ENCODE measurements at regions not wholly inside any gene's neighbourhood (a gene's known extent, or its start where the extent isn't known, plus 50 kb on each side); places are given as distances from the start of the nearest gene placed in this dataset.

DNA sequence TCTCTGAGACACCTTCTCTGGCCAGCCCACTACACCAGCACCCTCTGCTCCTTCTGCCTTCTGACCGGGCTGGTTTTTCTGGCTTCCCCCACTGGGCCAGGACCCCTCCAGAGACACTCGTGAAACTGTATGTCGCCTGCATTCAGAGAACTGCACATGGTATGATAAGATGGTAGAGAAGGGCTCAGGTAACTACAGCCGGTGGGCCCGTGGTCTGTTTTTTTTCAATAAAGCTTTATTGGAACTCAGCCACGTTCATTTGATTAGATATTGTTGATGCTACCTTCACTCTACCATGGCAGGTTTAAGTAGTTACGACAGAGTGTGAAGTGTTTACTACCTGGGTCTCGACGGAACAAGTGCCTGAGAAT is 514.0 kb downstream of the TBC1D22A start:
- FAIRE-seq: no peak
- H3K4me3 ChIP-seq (ENCODE audit: low read depth, low read length): no peak overlapping the region
- no peak for DNase-seq (ENCODE audit: low read depth)
- no peaks in the 10 kb centered on the region for H3K27me3 ChIP-seq (ENCODE audit: control insufficient read depth, insufficient read depth, low read length)
- TF ChIP-seq, protein P1, sequence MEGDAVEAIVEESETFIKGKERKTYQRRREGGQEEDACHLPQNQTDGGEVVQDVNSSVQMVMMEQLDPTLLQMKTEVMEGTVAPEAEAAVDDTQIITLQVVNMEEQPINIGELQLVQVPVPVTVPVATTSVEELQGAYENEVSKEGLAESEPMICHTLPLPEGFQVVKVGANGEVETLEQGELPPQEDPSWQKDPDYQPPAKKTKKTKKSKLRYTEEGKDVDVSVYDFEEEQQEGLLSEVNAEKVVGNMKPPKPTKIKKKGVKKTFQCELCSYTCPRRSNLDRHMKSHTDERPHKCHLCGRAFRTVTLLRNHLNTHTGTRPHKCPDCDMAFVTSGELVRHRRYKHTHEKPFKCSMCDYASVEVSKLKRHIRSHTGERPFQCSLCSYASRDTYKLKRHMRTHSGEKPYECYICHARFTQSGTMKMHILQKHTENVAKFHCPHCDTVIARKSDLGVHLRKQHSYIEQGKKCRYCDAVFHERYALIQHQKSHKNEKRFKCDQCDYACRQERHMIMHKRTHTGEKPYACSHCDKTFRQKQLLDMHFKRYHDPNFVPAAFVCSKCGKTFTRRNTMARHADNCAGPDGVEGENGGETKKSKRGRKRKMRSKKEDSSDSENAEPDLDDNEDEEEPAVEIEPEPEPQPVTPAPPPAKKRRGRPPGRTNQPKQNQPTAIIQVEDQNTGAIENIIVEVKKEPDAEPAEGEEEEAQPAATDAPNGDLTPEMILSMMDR (IDR thresholded peaks at IDR 0.05; ENCODE audit: insufficient read depth, low read length, severe bottlenecking): no peak
- no peaks in the 10 kb centered on the region for H3K36me3 ChIP-seq (ENCODE audit: control insufficient read depth, insufficient read depth, low read length)

DNA sequence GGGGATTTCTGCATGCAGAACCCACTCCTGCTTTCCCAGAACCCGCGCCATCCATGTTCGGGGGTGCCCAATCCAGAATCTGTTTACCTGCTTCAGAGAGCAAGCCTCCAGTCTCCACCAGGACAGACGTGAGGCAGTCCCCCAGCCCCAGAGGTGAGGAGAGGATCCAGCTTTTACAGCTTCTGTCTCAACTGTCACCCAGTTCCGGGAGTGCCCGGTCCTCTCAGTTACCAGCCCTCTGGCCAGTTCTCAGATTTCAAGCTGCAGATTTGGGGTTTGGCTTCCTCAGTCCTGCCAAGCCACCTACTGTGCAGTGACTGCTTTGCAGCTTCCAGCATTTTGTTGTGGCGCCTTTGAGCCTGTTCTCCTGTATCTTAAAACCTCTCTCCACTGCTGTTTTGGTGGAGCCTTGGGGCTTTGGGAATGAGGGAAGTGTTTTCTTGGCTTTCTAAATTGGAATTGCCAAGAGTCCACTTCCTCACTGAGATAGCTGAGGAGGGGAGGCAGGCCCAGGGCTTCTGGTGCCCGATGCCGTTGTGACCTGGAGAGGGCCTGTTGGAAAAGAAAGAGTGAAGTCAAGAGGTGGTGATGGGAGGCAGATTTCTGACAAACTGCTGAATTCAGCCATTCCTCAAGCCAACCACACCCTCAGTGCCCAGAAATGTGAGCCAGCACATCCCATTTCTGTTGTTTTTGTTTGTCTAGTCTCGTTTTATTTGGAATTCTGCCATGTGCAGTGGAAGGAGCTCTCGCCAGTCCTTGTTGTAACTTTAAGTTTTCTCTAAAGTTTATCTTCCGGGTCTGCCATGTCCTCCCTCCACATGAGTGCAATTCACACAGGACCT is 513.4 kb downstream of the TBC1D22A start:
- TF ChIP-seq, protein P1 (IDR thresholded peaks at IDR 0.05; ENCODE audit: insufficient read depth, low read length, severe bottlenecking): no peak
- DNase-seq (ENCODE audit: low read depth) (no peak), FAIRE-seq (peak; percentile 55)
- Histone ChIP-seq H3K36me3 (ENCODE audit: control insufficient read depth, insufficient read depth, low read length) (no peaks in the 10 kb centered on the region), H3K4me3 (ENCODE audit: low read depth, low read length) (no peak overlapping the region), H3K27me3 (ENCODE audit: control insufficient read depth, insufficient read depth, low read length) (no peaks in the 10 kb centered on the region)

DNA sequence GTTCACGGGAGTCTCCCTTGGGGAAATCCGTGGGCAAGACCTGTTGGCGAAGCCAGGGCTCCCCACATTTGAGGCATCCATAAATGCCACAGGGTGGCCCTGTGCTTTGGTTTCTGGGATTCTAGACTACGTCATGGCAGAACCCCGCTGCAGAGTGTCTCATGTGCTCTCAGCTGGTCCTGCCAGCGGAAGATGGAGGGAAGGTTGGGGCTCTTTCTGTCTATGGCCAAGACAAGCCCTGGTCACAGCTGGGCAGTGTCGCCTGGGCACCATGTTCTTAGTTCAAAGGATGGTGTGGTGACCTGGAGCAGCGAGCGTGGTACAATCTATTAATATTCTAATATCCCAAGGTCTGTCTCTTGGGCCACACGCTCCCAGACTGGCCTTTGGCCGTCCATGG is 511.7 kb downstream of the TBC1D22A start:
- no peaks in the 10 kb centered on the region for H3K36me3 ChIP-seq (ENCODE audit: control insufficient read depth, insufficient read depth, low read length)
- FAIRE-seq: no peak
- H3K27me3 ChIP-seq (ENCODE audit: control insufficient read depth, insufficient read depth, low read length): no peaks in the 10 kb centered on the region
- TF ChIP-seq, protein P1 (IDR thresholded peaks at IDR 0.05; ENCODE audit: insufficient read depth, low read length, severe bottlenecking): no peak
- no peak for DNase-seq (ENCODE audit: low read depth)
- no peak overlapping the region for H3K4me3 ChIP-seq (ENCODE audit: low read depth, low read length)

DNA sequence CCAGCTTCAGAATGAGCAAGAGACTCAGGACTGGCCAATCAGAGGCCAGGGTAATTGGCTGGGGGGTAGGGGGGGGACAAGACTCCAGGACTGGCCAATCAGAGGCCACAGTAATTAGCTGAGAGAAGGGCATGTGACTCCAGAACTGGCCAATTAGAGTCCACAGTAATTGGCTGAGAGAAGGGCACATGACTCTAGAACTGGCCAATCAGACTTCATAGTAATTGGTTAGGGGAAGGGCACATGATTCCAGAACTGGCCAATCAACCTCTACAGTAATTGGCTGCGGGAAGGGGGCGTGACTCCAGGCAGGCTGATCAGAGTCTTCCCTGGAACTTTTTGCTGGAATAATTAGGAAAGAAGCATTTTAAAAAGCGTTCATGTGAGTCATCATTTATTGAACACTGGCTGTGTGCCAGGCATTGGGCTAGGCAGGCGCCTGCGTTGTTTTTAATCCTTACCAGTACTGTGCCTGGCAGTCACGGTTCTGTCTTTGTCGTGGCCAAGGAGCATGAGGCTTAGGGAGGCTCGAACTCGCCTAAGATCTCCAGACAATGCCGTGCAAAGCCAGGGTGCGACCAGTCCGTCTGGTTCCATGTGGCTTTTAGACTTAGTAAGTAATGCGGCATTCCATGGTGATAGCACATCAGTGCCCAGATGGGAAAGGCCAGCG is 508.1 kb downstream of the TBC1D22A start:
- TF ChIP-seq, protein P1 (IDR thresholded peaks at IDR 0.05; ENCODE audit: insufficient read depth, low read length, severe bottlenecking): no peak

DNA sequence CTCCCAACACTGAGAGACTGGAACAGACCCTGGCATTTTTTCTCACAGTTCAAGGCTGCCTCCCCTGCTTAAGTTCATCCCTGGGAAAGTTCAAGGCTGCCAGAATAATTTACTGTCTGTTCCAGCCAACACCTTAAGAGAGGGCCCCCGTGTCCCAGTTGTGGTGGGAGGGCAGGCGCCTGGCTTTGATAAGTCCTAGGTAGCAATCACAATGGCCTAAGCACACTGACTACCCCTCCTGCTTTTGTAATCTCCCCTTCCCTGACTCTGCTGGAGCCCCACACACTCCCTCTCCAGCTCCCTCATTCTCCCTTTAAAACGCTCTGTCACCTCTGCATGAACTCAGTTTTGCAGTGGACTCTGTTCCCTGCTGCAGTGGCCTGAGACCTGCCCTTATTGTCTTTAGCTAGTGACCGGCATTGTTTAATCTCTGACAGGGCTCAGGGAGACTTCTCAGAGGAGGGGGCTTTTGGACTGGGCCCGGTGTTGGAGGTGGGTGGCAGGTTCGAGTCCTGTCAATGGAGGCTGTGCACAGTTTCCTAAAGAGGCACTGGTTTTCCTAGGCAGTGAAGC is 507.2 kb downstream of the TBC1D22A start:
- H3K36me3 ChIP-seq (ENCODE audit: control insufficient read depth, insufficient read depth, low read length): no peaks in the 10 kb centered on the region
- TF ChIP-seq, protein P1 (IDR thresholded peaks at IDR 0.05; ENCODE audit: insufficient read depth, low read length, severe bottlenecking): no peak
- DNase-seq (ENCODE audit: low read depth): no peak
- no peaks in the 10 kb centered on the region for H3K27me3 ChIP-seq (ENCODE audit: control insufficient read depth, insufficient read depth, low read length)
- no peak overlapping the region for H3K4me3 ChIP-seq (ENCODE audit: low read depth, low read length)
- FAIRE-seq: peak; percentile 32

More for the DNA sequence above, 508.1 kb downstream of the TBC1D22A start:
- no peaks in the 10 kb centered on the region for H3K36me3 ChIP-seq (ENCODE audit: control insufficient read depth, insufficient read depth, low read length)
- no peaks in the 10 kb centered on the region for H3K27me3 ChIP-seq (ENCODE audit: control insufficient read depth, insufficient read depth, low read length)
- H3K4me3 ChIP-seq (ENCODE audit: low read depth, low read length): no peak overlapping the region
- FAIRE-seq (no peak), DNase-seq (ENCODE audit: low read depth) (no peak)

All from bronchial epithelial cell (primary cell).